ENCODE measurements at regions not wholly inside any gene's neighbourhood (a gene's known extent, or its start where the extent isn't known, plus 50 kb on each side); places are given as distances from the start of the nearest gene placed in this dataset.

GRCh38 chr18:2104620-2105462, 466.5 kb downstream of the METTL4 start:
- TF ChIP-seq CTCF (IDR thresholded peaks at IDR 0.05 in 2 of 3, conservative IDR thresholded peaks at IDR 0.05 in 1 of 3; ENCODE audit: borderline replicate concordance in 1 of 3, insufficient read depth in 1 of 3, low read depth in 2 of 3, low read length in 2 of 3) (peak; percentile 48 to 93 (median 81); a peak in 5 of 6 replicates), RAD21 (IDR thresholded peaks at IDR 0.05; ENCODE audit: low read depth) (peak; percentile 73), JUND (IDR thresholded peaks at IDR 0.05) (no peak)
- no peak overlapping the region for H3K4me2 ChIP-seq (ENCODE audit: low read length)
- intact Hi-C loops (cut with micrococcal nuclease) = loop anchor here (1.0 to 5.0 kb wide), 2 partner anchors 117 to 437 kb away; no protein-coding TSS in a partner anchor
- ATAC-seq (peak; percentile 99), DNase-seq (ENCODE audit: low read depth, low spot score) (peak; percentile 31)
- RAD21 ChIA-PET (ENCODE audit: low non-redundant PET in 1 of 2, low total read pairs in 2 of 2, uncharacterized antibody in 2 of 2, unreplicated experiment in 2 of 2) = interaction anchor here in 1 of 2 experiments (0.8 kb wide), 1 partner anchor 433 kb away, joined by 3 read pairs; no protein-coding TSS in a partner anchor
- no peaks in the 10 kb centered on the region for H3K9me3 ChIP-seq (ENCODE audit: control insufficient read depth in 1 of 2, insufficient read depth in 1 of 2, low read depth in 1 of 2, low read length in 2 of 2)
- no TSS peak for BruUV-seq (replicated peaks)
- no peak overlapping the region for H3K9ac ChIP-seq (ENCODE audit: low read length)
- CTCF ChIA-PET = interaction anchor here (0.6 to 2.4 kb wide), 20 partner anchors 8 to 1322 kb away, joined by 3 to 27 read pairs (median 4); no protein-coding TSS in a partner anchor
- POLR2A ChIA-PET = no interaction called here
- no peak overlapping the region for H3K27ac ChIP-seq (ENCODE audit: low read depth, low read length)
- no peaks in the 10 kb centered on the region for H3K79me2 ChIP-seq (ENCODE audit: insufficient read depth, low read length)
- H3K27me3 ChIP-seq (ENCODE audit: insufficient read depth, low read length) = no peaks in the 10 kb centered on the region
- no peaks in the 10 kb centered on the region for H3K4me1 ChIP-seq (ENCODE audit: control insufficient read depth in 1 of 2, insufficient read depth in 2 of 2, low read length in 2 of 2)
- H3K36me3 ChIP-seq (ENCODE audit: control insufficient read depth in 1 of 2, insufficient read depth in 2 of 2, low read length in 2 of 2) = no peaks in the 10 kb centered on the region
- H3K9me2 ChIP-seq (ENCODE audit: insufficient read depth) = no peaks in the 10 kb centered on the region
- no peaks in the 10 kb centered on the region for H4K20me1 ChIP-seq (ENCODE audit: insufficient read depth)
- H2AFZ ChIP-seq (ENCODE audit: low read depth, low read length, poor library complexity, severe bottlenecking) = peak overlapping the region; percentile 96
- H3K4me3 ChIP-seq (replicated peaks in 1 of 2; ENCODE audit: low read depth in 1 of 2, low read length in 2 of 2) = no peak overlapping the region

- H3K4me3 ChIP-seq (replicated peaks in 1 of 2; ENCODE audit: low read depth in 1 of 2, low read length in 2 of 2) = no peak overlapping the region
- intact Hi-C loops (cut with micrococcal nuclease) = loop anchor here (5.0 kb wide), 1 partner anchor 114 kb away; no protein-coding TSS in a partner anchor
- no peaks in the 10 kb centered on the region for H3K79me2 ChIP-seq (ENCODE audit: insufficient read depth, low read length)
- ChIA-PET RAD21 (ENCODE audit: low non-redundant PET in 1 of 2, low total read pairs in 2 of 2, uncharacterized antibody in 2 of 2, unreplicated experiment in 2 of 2) (no interaction called here), CTCF (no interaction called here), POLR2A (no interaction called here)
- H3K9me3 ChIP-seq (ENCODE audit: control insufficient read depth in 1 of 2, insufficient read depth in 1 of 2, low read depth in 1 of 2, low read length in 2 of 2) = no peaks in the 10 kb centered on the region
- H3K36me3 ChIP-seq (ENCODE audit: control insufficient read depth in 1 of 2, insufficient read depth in 2 of 2, low read length in 2 of 2) = no peaks in the 10 kb centered on the region
- no peaks in the 10 kb centered on the region for H4K20me1 ChIP-seq (ENCODE audit: insufficient read depth)
- H3K4me2 ChIP-seq (ENCODE audit: low read length) = no peak overlapping the region
- BruUV-seq (replicated peaks) = no TSS peak
- no peaks in the 10 kb centered on the region for H3K9me2 ChIP-seq (ENCODE audit: insufficient read depth)
- H3K27me3 ChIP-seq (ENCODE audit: insufficient read depth, low read length) = no peaks in the 10 kb centered on the region
- H3K4me1 ChIP-seq (ENCODE audit: control insufficient read depth in 1 of 2, insufficient read depth in 2 of 2, low read length in 2 of 2) = peaks cover 0 to 18% of the 10 kb centered on the region in 2 experiments; a peak in 3 of 4 replicates
- no peak overlapping the region for H2AFZ ChIP-seq (ENCODE audit: low read depth, low read length, poor library complexity, severe bottlenecking)
- ATAC-seq = no peak
- TF ChIP-seq CTCF (IDR thresholded peaks at IDR 0.05 in 2 of 3, conservative IDR thresholded peaks at IDR 0.05 in 1 of 3; ENCODE audit: borderline replicate concordance in 1 of 3, insufficient read depth in 1 of 3, low read depth in 2 of 3, low read length in 2 of 3) = no peak
- no peak overlapping the region for H3K27ac ChIP-seq (ENCODE audit: low read depth, low read length)
- H3K9ac ChIP-seq (ENCODE audit: low read length) = no peak overlapping the region
- no peak for DNase-seq (ENCODE audit: low read depth, low spot score)
These were observed 462.7 kb downstream of the METTL4 start for GRCh38 chr18:2108591-2108990.
